Liver (tissue), 8 donors: ENCODE measurements at regions not wholly inside any gene's neighbourhood (a gene's known extent, or its start where the extent isn't known, plus 50 kb on each side); places are given as distances from the start of the nearest gene placed in this dataset.

ENCODE experiments used
- DNase-seq: peaks from one replicate; pipeline ENCODE4 v3.0.0-alpha.2; 2017; ENCODE audit warnings: low spot score
- H3K27ac ChIP-seq, 2 donors: one replicate each; pipeline ENCODE4 v1.7.0; 2013; ENCODE audit warnings: inconsistent platforms in 2 of 2, low read length in 2 of 2, control low read depth in 1 of 2, low read depth in 1 of 2, mild to moderate bottlenecking in 1 of 2
- H3K27me3 ChIP-seq, 4 donors: one replicate each; pipeline versions ENCODE4 v1.6.1 to v1.7.0; 2013; ENCODE audit warnings: low read length in 3 of 4, inconsistent platforms in 1 of 4, mild to moderate bottlenecking in 1 of 4, moderate library complexity in 1 of 4; ENCODE audit not compliant: control insufficient read depth in 4 of 4, insufficient read depth in 4 of 4
- H3K36me3 ChIP-seq, 4 donors: one replicate each; pipeline versions ENCODE4 v1.6.1 to v1.7.0; 2013; ENCODE audit warnings: low read length in 3 of 4, mild to moderate bottlenecking in 3 of 4, low read depth in 1 of 4, moderate library complexity in 1 of 4; ENCODE audit not compliant: control insufficient read depth in 4 of 4, insufficient read depth in 3 of 4
- H3K4me1 ChIP-seq, 4 donors: one replicate each; pipeline versions ENCODE4 v1.6.1 to v1.7.0; 2013; ENCODE audit warnings: low read length in 3 of 4, mild to moderate bottlenecking in 3 of 4, moderate library complexity in 1 of 4; ENCODE audit not compliant: control insufficient read depth in 4 of 4, insufficient read depth in 4 of 4
- H3K4me3 ChIP-seq, 3 donors: one replicate each; pipeline versions ENCODE4 v1.6.1 to v1.7.0; 2013; ENCODE audit warnings: low read length in 3 of 3, control low read depth in 1 of 3, low read depth in 1 of 3, mild to moderate bottlenecking in 1 of 3
- H3K9ac ChIP-seq, 2 donors: one replicate each; pipeline ENCODE4 v1.7.0; 2013; ENCODE audit warnings: low read length in 2 of 2, mild to moderate bottlenecking in 2 of 2, moderate library complexity in 2 of 2, control low read depth in 1 of 2, low read depth in 1 of 2
- H3K9me3 ChIP-seq, 4 donors: one replicate each; pipeline versions ENCODE4 v1.6.1 to v1.7.0; 2013; ENCODE audit warnings: low read length in 3 of 4; ENCODE audit not compliant: control insufficient read depth in 4 of 4
- EGR1 ChIP-seq, 2 donors: IDR thresholded peaks; 2 replicates each; pipeline ENCODE4 v1.6.1; 2016 to 2018; ENCODE audit warnings: antibody characterized with exemption in 2 of 2, low read depth in 2 of 2
- FOXA1 ChIP-seq: IDR thresholded peaks from 2 replicates; pipeline ENCODE4 v1.6.1; 2016; ENCODE audit warnings: antibody characterized with exemption
- FOXA2 ChIP-seq: IDR thresholded peaks from 2 replicates; pipeline ENCODE4 v1.6.1; 2016; ENCODE audit warnings: antibody characterized with exemption
- GABPA ChIP-seq, 2 donors: IDR thresholded peaks in 1 of 2; conservative IDR thresholded peaks in 1 of 2; 2 replicates each; pipeline ENCODE4 v1.6.1; 2016; ENCODE audit warnings: antibody characterized with exemption in 2 of 2, mild to moderate bottlenecking in 1 of 2, moderate library complexity in 1 of 2
- HNF4A ChIP-seq, 2 donors: conservative IDR thresholded peaks; 2 replicates each; pipeline ENCODE4 v1.6.1; 2016; ENCODE audit warnings: antibody characterized with exemption in 2 of 2, mild to moderate bottlenecking in 2 of 2
- HNF4G ChIP-seq: IDR thresholded peaks from 2 replicates; pipeline ENCODE4 v1.6.1; 2016; ENCODE audit warnings: antibody characterized with exemption
- JUND ChIP-seq, 2 donors: IDR thresholded peaks; 2 replicates each; pipeline ENCODE4 v1.6.1; 2016; ENCODE audit warnings: antibody characterized with exemption in 2 of 2
- NR2F2 ChIP-seq: IDR thresholded peaks from 2 replicates; pipeline ENCODE4 v1.6.1; 2016; ENCODE audit warnings: antibody characterized with exemption
- RAD21 ChIP-seq, 2 donors: IDR thresholded peaks; 2 replicates each; pipeline ENCODE4 v1.6.1; 2016; ENCODE audit warnings: antibody characterized with exemption in 2 of 2, mild to moderate bottlenecking in 2 of 2
- RXRA ChIP-seq, 2 donors: IDR thresholded peaks; 2 replicates each; pipeline ENCODE4 v1.6.1; 2017 to 2018; ENCODE audit warnings: antibody characterized with exemption in 2 of 2, mild to moderate bottlenecking in 1 of 2
- SP1 ChIP-seq: IDR thresholded peaks from 2 replicates; pipeline ENCODE4 v1.6.1; 2018; ENCODE audit warnings: antibody characterized with exemption, mild to moderate bottlenecking
- TAF1 ChIP-seq: conservative IDR thresholded peaks from 2 replicates; pipeline ENCODE4 v1.6.1; 2016; ENCODE audit warnings: antibody characterized with exemption, mild to moderate bottlenecking
- YY1 ChIP-seq: IDR thresholded peaks from 2 replicates; pipeline ENCODE4 v1.6.1; 2016; ENCODE audit warnings: antibody characterized with exemption, mild to moderate bottlenecking
- WGBS: extraction: QIAGEN DNeasy Blood & Tissue Kit; methylation state at CpG from one replicate; pipeline ENCODE4 v1.1.7; 2013; 5-methylcytosine and 5-hydroxymethylcytosine counted together
- TF ChIP-seq, protein P1 (sequence below): IDR thresholded peaks from 2 replicates; pipeline ENCODE4 v1.6.1; 2016; ENCODE audit warnings: antibody characterized with exemption
- TF ChIP-seq, protein P2 (sequence below): IDR thresholded peaks from 2 replicates; pipeline ENCODE4 v1.6.1; 2016; ENCODE audit warnings: antibody characterized with exemption
- TF ChIP-seq, protein P3 (sequence below): fragments of 150-350 bp; IDR thresholded peaks from 2 replicates; pipeline ENCODE4 v1.5.1; 2017; ENCODE audit warnings: improper control_type of control experiment, low read depth, low read length; ENCODE audit not compliant: missing input control
- TF ChIP-seq, protein P4 (sequence below): IDR thresholded peaks from 2 replicates; pipeline ENCODE4 v1.6.1; 2016; ENCODE audit warnings: antibody characterized with exemption
- donor health status: healthy.
- donor health status: healthy.
- donor health status: healthy.
- donor health status: healthy.
- donor health status: healthy.

DNA sequence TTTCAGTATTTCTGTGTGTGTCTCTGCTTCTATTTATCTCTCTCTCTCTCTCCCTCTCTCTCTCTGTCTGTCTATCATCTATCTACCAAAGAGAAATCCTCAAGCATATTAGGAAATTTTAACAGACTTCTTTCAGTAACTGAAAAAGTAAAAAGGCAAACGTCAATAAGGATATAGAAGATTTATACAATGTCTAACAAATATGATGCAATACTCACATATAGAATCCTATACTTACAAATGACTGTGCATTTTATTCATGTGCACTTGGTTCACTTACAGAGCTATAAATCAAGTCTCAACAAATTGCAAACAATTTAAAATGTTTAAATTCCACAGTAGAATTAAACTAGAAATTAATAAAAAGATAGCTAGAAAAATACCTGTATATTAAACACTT, 289.0 kb downstream of the PSAT1 start:
- Histone ChIP-seq H3K9ac (no peak overlapping the region), H3K27ac (no peak overlapping the region), H3K4me3 (no peak overlapping the region), H3K4me1 (no peaks in the 10 kb centered on the region), H3K9me3 (peaks cover 0 to 1% (median 0%) of the 10 kb centered on the region in 4 donors), H3K27me3 (no peaks in the 10 kb centered on the region), H3K36me3 (no peaks in the 10 kb centered on the region)
- TF ChIP-seq HNF4G (no peak), EGR1 (IDR thresholded peaks at IDR 0.05; ENCODE audit: low read depth in 2 of 2) (no peak), FOXA2 (no peak), SP1 (no peak)
- TF ChIP-seq, protein P1, sequence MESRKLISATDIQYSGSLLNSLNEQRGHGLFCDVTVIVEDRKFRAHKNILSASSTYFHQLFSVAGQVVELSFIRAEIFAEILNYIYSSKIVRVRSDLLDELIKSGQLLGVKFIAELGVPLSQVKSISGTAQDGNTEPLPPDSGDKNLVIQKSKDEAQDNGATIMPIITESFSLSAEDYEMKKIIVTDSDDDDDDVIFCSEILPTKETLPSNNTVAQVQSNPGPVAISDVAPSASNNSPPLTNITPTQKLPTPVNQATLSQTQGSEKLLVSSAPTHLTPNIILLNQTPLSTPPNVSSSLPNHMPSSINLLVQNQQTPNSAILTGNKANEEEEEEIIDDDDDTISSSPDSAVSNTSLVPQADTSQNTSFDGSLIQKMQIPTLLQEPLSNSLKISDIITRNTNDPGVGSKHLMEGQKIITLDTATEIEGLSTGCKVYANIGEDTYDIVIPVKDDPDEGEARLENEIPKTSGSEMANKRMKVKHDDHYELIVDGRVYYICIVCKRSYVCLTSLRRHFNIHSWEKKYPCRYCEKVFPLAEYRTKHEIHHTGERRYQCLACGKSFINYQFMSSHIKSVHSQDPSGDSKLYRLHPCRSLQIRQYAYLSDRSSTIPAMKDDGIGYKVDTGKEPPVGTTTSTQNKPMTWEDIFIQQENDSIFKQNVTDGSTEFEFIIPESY = no peak
- TF ChIP-seq, protein P2, sequence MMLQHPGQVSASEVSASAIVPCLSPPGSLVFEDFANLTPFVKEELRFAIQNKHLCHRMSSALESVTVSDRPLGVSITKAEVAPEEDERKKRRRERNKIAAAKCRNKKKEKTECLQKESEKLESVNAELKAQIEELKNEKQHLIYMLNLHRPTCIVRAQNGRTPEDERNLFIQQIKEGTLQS = no peak
- DNase-seq = no peak
- 71% methylated on average over 1 of the region's 1 CpG for WGBS

DNA sequence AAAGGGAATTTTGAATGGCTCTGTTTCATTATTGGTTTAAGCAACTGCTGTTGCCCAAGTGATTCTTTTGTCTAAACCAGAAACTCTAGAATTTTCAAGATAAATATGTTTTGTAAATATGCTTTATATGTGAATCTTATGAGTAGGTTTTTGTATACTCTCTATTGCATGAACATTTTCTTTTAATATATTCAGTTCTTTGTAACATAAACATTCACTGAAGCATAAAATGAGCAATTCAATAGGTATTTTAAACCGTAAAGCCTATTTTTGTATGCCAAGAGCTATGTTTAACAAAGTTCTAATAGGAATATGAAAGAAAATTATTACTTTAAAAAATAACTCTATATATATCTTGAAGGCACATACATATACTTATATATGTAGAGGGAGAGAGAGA, 293.1 kb downstream of the PSAT1 start:
- Histone ChIP-seq H3K36me3 (no peaks in the 10 kb centered on the region), H3K9ac (no peak overlapping the region), H3K27me3 (no peaks in the 10 kb centered on the region), H3K4me1 (no peaks in the 10 kb centered on the region), H3K4me3 (no peak overlapping the region), H3K27ac (no peak overlapping the region), H3K9me3 (peaks cover 0 to 1% (median 0%) of the 10 kb centered on the region in 4 donors)
- no peak for TF ChIP-seq TAF1
- TF ChIP-seq HNF4G = no peak
- TF ChIP-seq HNF4A (conservative IDR thresholded peaks at IDR 0.05) = no peak
- no peak for TF ChIP-seq JUND (IDR thresholded peaks at IDR 0.05)
- TF ChIP-seq YY1 = no peak
- TF ChIP-seq, protein P1 = no peak
- TF ChIP-seq, protein P2 = no peak
- no peak for TF ChIP-seq SP1
- TF ChIP-seq, protein P3, sequence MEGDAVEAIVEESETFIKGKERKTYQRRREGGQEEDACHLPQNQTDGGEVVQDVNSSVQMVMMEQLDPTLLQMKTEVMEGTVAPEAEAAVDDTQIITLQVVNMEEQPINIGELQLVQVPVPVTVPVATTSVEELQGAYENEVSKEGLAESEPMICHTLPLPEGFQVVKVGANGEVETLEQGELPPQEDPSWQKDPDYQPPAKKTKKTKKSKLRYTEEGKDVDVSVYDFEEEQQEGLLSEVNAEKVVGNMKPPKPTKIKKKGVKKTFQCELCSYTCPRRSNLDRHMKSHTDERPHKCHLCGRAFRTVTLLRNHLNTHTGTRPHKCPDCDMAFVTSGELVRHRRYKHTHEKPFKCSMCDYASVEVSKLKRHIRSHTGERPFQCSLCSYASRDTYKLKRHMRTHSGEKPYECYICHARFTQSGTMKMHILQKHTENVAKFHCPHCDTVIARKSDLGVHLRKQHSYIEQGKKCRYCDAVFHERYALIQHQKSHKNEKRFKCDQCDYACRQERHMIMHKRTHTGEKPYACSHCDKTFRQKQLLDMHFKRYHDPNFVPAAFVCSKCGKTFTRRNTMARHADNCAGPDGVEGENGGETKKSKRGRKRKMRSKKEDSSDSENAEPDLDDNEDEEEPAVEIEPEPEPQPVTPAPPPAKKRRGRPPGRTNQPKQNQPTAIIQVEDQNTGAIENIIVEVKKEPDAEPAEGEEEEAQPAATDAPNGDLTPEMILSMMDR = no peak
- TF ChIP-seq FOXA1 = no peak
- no peak for TF ChIP-seq RAD21 (IDR thresholded peaks at IDR 0.05)
- no peak for DNase-seq
- 59% methylated on average over 1 of the region's 1 CpG for WGBS

DNA sequence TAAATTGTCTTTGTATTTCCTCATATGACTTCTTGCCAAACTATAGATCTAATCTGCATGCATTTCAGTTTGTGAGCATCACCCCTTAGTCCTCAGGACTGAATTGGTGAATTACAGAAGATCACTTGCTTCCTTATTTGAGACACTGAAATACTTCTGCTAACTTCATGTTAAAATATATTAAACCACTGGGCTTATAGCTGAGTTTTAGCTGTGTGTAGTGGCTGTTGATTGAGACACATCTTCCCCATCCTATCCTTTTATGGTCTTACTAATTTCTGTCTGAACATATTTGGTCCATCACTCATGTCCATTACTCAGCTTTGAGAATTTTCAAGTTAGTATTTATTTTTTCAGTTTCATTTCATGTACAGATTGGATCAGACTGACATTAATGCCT, 295.9 kb downstream of the PSAT1 start:
- H3K9ac ChIP-seq = no peak overlapping the region
- no peaks in the 10 kb centered on the region for H3K36me3 ChIP-seq
- no peak for DNase-seq
- H3K27ac ChIP-seq = no peak overlapping the region
- no peaks in the 10 kb centered on the region for H3K4me1 ChIP-seq
- no peak overlapping the region for H3K4me3 ChIP-seq
- H3K9me3 ChIP-seq = peaks cover 0 to 1% (median 0%) of the 10 kb centered on the region in 4 donors
- H3K27me3 ChIP-seq = no peaks in the 10 kb centered on the region
- TF ChIP-seq TAF1 (no peak), YY1 (no peak), JUND (IDR thresholded peaks at IDR 0.05) (no peak), NR2F2 (no peak), GABPA (IDR thresholded peaks at IDR 0.05 in 1 of 2, conservative IDR thresholded peaks at IDR 0.05 in 1 of 2) (no peak), RAD21 (IDR thresholded peaks at IDR 0.05) (no peak), FOXA2 (no peak), EGR1 (IDR thresholded peaks at IDR 0.05; ENCODE audit: low read depth in 2 of 2) (no peak), SP1 (no peak), RXRA (IDR thresholded peaks at IDR 0.05) (no peak)
- TF ChIP-seq, protein P1 = no peak
- TF ChIP-seq, protein P4, sequence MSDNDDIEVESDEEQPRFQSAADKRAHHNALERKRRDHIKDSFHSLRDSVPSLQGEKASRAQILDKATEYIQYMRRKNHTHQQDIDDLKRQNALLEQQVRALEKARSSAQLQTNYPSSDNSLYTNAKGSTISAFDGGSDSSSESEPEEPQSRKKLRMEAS = no peak
- TF ChIP-seq, protein P3 = no peak
